Right kidney (tissue), 1 donor: ENCODE measurements at regions not wholly inside any gene's neighbourhood (a gene's known extent, or its start where the extent isn't known, plus 50 kb on each side); places are given as distances from the start of the nearest gene placed in this dataset.

Experiments
- DNase-seq: peaks from one replicate; pipeline ENCODE4 v3.0.0-alpha.2; 2016

DNA sequence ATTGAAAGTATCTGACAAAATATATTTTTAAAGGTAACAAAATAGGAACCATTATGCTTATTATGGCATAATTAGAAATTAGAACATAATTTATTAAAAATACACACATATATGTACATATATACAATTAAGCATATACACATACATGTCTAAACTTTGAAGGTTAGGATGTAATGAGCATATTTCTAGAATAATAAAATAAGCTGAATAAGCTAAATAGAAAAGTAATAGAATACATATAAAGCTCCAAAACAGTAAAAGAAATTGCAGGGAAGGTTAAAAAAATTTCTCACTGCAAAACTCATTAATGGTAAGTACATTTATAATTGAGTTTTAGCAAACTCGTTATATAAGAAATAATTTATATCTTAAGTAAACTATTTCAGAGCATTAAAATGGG lies 1561.5 kb upstream of the ZEB2 start:
- no peak for DNase-seq

DNA sequence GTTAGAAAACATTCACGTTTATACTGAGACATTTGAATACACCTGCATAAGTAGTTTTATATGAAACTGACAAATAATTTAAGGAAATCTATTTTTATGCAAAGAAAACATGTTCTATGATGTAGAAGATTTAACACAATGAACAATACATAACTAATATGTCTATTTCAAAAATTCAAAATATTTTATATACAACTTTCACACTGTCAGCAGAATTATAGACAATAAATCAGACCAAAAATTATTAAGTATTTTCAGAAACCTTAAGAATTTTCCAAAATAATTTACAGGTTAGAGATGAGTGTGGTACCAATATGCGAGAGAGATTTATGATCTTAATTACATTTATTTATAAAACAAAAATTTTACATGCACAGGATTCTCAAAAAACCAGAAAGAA lies 1561.0 kb upstream of the ZEB2 start:
- DNase-seq = no peak

DNA sequence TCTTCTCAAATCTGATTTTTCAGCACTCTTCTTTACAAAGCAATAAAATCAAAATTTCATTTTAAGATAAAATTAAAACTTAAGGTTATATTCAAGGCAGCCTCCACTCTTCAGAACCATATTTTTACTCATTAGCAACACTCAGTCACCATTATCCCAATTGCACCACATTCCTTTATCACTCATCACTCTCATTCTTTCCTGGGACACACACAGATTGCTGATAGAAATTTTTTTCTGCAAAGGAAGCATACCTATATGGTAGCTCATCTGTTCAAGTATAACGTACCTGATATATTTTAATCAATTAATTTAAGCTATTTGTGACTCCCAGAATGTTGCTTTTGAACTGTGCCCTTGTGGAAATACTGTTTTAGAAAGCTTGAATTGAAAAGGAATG lies 1559.3 kb upstream of the ZEB2 start:
- DNase-seq = no peak

DNA sequence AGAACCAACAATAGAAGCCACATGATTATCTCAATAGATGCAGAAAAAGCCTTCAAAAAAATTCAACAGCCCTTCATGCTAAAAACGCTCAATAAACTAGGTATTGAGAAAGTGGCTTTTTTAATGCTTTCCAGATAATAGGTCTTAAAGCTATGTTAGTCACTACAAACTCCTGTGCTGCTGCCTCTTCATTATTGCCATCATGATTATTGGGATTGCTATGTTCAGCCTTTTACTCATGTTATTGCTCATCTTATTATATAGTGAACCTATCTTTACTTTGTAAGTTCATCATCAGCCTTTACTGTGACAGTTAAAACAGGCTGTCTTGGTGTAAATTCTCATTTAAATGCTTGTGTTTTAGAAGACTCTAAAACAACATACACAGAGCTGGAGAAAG lies 1557.2 kb upstream of the ZEB2 start:
- DNase-seq = no peak

DNA sequence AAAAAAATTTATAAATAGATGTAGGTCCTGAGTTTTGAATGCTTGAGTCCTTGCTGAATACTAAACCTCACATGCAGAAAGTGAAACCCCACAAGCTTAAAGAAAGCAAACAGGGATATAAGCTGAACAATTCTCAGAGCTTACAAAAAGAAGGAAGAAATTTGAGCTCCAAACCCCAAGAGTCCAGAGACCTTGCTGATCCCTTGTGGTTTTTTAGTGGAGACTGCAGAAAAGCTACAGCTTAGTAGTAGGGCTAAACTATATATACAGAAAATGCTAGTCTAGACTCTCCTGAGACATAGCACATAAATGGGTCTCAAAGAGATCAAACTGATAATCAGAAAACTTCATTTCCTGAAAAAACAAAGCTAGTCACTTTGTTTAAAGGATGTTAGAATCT lies 1548.1 kb upstream of the ZEB2 start:
- DNase-seq = no peak

DNA sequence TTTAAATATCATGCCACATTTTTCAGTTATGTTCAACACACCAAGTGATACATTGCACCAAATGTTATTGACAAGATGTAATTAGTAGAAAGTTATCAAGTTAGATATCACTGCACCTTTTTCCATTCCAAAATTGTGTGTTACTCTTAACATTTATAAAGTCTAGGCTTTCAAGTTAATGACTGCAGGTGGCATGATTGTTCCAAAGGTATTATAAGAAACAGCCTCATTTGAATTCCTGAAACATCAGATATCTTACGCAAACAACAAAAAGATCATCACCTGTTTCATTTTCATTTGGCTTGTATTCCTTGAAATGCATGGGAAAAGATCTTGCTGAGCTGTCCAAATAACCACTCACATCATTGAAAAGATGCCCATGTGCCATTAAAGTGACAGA lies 1528.2 kb upstream of the ZEB2 start:
- DNase-seq = no peak

DNA sequence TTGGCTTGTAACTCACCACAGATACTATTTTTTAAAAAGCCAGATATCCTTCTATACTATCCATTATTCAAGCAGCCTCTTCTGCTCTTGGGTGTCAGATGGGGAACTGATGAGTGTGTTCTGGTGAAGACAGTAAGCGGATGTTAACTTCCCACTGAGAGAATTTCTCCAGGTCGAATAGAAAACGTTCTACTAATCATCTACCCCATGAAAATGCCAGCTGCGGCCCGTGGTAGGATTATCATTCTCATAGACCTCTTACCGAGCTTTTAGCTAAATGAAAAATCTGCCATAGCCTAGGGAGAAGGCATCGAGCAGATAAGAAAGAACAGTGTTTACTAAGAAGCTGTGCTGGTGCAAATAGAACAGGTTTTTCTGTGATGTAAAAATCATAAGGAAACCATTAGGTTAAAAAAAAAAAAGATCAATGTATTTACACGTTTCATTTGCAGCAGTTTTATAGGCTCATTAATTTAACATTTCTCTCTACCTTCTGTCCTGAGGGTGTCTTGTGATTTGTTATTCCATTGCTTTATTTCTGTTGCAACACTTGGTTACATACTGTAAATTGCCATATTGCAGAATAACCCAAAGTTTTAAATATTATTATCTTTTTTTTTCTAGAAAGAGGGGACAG lies 1521.5 kb upstream of the ZEB2 start:
- no peak for DNase-seq

DNA sequence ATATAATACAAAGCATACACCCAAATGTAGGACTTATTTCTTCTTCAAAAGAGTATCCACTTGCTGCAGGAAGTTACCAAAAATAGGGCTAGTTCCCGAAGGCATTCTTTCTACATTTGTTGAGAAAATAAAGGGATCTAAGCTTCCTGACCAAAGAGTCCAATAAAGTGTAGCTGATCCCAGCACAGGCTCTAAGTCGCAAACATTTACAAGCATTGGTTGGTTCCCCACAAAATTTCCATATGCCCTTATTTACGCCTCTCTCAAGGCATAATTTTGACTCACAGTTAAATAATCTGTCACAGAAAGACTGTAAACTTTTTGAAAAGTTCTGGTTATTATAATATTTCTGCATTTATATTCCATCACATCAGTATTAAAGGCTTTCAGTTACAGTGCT lies 1520.1 kb upstream of the ZEB2 start:
- DNase-seq = no peak

DNA sequence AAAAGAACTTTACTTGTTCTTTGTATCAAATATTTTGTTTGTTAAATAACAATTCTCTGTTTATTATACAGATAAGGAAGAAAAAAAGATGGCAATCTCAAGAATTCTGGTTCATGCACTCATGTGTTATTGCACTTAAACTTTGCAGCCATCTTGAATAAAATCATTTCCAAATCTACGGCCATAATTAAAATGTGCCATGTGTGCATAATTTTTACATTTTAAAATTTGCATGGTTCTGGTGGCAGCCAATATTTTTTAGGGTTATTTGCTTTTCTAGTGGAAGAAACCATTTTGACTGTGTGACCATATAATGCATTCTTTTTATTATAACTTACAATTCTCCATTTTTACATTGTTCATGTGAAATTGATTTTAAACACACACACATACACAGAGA lies 1518.1 kb upstream of the ZEB2 start:
- DNase-seq = no peak

DNA sequence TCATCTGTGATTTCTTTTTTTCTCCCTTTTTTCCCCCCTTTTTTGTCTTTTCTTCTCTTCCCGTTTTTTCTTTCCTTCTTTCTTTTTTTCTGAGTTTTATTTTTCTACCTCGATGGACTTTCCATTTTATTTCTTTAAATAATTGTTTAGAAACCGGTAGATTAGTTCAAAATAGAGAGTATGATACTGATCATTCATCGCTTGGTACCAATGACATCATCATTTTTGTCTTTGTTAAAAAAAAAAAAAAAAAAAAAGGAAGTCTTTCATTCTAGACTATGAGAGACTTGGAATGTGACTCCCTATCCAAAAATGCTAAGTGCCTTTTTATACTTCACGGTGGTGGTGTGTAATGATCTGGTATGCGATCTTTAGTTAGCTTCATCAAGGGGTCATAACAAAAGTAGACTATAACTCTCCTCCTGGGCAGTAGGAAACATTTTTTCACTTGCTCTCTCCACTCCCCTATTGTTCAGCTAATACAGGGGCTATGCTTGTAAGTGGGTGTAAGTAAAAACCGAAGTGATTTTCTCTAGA lies 1517.5 kb upstream of the ZEB2 start:
- DNase-seq = no peak

DNA sequence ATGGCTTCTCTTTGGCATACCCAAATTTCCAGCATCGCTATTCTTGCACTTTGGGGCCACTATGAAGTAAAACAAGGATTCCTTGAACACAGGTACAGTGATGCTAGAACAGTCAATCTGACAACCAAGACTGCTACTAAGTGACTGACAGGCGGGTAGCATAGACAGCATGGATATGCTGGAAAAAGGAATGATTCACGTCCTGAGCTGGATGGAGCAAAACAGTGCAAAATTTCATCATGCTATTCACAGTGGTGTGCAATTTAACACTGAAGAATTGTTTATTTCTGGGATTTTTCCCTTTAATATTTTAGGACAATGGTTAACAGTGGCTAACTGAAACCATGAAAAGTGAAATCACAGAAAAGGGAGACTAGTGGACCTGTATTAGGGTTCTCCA lies 1511.2 kb upstream of the ZEB2 start:
- DNase-seq = no peak

DNA sequence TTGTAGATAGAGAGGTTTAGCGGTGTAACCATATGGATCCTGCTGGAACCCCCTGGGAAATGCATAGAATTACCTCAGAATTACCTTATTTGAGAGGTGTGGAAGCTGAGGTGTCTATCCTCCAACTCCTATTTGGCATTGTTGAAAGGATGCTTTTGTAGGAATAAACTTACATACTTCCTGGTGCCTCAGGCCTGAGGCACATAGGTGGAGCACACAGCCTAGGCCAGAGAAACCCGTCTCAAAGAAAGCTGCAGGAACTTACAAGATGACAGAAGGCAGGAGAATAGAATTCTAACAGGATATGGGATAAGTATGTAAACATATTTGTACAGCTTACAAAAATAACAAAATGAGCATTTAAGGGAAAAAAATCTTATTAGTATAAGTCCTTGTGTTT lies 1507.2 kb upstream of the ZEB2 start:
- no peak for DNase-seq

DNA sequence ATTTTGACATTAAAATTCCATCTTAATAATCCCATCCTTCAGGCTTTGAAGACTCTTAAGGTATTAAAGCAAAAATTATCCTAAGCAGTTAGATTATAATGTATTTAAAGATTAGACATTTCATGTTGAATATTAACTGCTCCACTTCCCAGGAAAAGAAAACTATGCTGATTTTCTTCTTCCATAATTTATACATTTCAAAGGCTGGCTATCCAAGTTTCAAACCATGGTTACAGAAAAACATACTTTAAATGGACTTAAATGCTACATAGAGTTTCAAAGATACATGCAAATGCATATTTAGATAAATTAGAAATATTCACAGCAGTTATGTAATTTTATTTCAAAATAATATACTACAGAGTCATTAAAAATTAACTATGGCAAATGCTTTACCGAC lies 1505.6 kb upstream of the ZEB2 start:
- DNase-seq = no peak

DNA sequence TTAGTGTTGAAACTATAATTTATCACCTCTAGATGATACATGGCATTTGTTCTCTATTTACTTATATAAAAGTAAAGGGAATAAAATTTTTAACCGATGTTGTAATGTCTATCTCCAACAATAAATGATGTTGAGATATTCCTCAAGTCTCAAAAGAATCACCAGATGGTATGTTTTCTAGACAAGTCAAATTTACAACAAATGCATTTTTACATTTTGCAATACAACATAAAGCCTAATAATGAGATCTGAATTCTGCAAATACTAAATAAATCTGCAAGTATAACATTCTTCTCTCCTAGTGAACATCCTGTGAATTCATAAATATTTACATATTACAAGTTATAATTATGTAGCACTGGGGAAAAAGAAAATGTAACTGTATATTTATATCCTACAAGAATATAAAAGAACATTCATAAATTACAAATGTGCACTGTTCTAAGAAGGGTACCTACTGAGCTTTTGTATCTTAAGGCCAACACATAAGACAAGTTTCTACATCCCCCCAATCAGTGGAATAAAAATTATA lies 1504.4 kb upstream of the ZEB2 start:
- no peak for DNase-seq

DNA sequence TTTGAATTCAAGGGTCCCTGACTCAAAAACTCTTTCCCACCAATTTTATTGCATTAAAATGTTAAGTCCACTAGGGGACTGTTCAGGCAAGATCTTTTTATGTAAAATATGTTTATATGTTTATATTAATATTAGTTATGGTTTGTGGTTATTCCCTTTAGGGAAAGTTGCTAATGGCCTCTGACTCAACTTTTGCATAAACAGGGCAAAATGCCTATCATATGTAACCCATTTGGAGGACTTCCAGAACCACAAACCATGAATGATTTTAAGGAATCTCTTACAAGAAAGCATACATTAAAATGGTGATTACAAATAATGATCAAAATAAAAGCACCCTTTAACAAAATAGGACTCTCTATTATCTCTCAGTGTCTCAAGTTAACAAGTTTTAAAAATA lies 1484.5 kb upstream of the ZEB2 start:
- no peak for DNase-seq

DNA sequence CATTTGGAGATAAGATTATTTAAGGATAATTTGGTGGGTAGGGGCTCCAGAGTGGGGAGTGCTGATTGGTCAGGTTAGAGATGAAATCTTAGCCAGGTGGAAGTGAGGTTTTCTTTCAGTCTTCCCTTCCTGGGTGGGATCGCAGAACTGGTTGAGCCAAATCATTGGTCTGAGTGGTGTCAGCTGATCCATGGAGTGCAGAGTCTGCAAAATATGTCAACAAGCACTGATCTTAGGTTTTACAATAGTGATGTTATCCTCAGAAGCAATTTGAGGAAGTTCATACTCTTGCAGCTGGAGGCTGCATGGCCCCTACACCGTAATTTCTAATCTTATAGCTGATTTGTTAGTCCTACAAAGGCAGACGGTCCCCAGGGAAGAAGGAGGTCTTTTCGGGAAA lies 1483.4 kb upstream of the ZEB2 start:
- no peak for DNase-seq

DNA sequence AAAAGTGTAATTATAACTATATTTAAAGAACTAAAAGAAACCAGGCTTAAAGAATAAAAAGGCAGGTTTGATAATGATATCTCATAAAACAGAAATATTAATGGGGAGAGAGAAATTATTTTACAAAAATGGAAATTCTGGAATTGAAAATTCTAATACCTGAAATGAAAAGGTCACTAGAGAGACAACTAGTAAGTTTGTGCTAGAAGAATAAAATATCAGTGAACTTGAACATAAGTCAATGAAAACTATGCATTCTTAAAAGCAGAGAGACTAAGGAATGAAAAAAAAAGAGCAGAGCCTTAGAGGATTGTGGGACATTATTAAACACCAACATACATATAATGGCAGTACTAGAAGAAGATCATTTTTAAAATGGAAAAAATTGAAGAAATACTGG lies 1475.0 kb upstream of the ZEB2 start:
- no peak for DNase-seq

DNA sequence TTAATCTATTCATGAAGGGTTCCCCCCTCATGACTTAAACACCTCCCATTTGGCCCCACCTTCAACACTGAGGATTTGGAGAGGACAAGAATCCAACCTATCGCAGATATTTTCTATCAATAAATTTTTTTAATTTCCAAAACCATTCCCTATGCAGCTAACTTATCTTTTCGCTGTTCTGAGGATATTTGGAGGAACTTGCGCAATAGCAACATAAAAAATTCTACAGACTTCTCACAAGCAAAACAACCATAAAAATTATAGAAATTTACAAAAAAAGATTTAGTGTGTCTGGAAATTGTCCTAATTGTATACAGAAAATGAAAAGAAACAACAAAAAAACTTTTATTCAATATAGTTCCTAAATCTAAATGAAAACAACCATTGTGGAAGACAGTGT lies 1472.7 kb upstream of the ZEB2 start:
- no peak for DNase-seq

DNA sequence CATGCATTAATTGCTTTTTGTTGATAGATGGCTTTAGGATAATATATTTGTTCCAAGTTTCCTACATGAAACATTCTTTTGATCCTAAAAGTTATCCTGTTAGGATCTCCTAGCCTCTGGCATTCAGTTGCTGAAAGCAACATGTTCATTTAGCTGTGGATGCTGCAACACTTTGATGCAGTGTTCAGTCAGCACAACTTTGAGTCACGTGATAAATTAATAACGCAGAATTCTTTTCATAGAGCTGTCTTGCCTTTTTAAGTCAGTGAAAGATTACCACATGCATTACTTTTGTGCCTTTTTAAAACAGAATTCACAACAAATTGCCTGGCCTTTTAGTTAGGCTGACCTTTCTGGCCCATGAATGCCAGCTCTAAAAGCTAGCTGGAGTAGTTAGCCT lies 1467.9 kb upstream of the ZEB2 start:
- no peak for DNase-seq

DNA sequence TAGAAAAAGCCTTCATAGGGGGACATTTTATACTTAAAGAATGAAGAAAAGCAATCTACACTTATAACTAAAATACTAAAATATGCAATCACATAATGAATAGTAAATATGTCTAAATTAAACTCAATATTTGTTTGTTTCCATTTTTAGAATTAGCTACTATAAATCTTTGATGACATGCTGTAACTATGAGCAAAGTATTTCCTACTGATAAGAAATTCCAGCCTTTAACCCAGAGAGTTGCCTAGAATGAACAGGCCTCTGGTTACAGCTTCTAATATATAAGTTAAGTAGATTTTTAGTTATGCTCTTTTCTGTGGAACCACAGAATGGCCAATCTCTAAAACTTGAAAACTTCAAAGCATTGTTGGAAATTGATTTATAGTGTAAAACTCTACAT lies 1465.6 kb upstream of the ZEB2 start:
- no peak for DNase-seq

DNA sequence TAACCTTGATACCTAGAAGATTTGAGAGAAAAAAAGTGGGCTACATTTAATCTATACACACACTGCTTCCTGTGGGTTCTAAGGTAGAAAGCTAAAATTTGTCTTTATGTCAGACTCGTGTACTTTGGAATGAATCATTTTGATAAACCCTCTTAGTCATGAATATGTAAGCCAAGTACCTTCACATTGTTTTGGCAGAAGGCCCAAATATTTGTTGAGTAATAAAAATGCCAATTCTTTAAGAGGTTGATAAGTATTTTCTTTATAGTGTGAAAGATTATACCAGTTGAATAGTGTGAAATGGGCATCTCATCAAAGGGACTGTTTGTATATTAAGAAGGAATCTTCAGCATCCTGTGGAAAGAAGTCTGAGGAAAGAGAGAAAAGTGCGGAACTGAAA lies 1464.7 kb upstream of the ZEB2 start:
- DNase-seq = no peak

DNA sequence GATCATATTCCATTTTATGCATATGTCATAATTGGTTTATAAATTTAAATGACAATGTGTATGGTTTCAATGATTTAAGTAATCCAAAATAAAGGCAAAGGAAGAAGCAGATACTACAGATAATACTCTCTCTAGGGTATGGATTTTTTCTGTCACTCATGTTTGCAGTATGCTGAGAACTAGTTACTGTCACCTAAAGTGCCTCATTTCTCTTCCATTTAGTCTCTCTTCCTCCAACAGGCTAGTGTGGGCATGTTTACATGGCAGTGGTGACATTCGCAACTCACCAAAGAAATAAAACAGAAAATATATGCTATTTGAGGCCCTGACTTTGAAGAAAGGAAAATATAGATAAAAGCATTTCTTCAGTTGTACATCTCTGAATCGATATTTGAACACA lies 1460.4 kb upstream of the ZEB2 start:
- no peak for DNase-seq

DNA sequence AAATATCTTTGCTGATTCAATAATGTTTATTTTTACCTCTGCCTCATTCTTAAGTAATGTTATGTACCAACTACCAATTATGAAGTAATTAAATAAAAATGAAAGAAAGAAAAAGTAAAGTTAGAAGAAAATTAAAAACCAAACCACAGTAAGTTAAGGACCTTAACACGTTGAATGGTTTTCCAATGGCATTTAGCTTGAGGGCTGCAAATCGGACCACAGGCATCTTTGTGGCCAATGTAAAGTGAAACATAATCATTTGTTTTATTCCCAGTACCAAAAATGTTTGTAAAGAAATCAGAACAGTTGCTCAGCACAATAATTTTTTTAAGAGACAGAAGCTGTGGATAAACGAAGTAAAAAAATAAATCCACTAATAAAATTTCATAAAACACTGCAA lies 1455.5 kb upstream of the ZEB2 start:
- DNase-seq = no peak

DNA sequence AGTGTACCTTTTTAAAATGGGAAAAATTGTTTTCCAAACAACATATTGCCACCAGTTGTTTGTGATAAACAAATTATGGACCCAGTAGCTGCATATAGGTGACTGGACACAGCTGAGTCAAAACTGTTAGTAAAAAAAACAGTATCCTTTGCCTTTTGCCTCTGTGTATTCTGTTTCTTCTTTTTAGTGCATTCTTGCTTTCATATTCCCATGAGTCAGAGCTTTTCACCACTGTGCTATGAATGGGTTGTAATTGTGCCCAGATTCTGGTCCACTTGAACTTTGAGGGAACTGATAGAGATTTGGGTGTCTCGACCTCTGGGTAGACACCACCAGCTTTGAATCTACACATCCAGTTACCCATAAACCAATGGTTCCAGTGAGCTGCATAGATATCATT lies 1441.9 kb upstream of the ZEB2 start:
- DNase-seq = no peak
